ENCODE measurements at regions not wholly inside any gene's neighbourhood (a gene's known extent, or its start where the extent isn't known, plus 50 kb on each side); places are given as distances from the start of the nearest gene placed in this dataset.

DNA sequence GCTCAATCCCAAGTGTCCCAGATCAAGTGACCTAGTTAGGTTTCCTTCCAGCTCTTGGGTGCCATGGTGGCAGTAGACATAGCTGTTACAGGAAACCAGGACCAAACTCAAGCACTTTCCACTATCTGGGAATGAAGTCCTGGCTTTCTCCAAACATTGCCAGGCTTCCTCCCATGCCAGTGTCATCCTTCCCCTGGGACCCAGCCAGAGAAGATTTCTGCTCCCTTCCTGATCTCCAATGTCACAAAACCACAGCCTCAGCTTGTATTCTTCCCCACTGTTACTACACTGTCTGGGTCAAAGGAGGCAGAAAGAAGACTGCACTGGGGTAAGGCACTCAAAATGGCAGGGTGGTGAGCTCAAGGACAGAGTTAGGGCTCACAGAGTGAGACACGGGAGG, 347.1 kb downstream of the TNS1 start:
- DNase-seq (ENCODE audit: low read depth), result no peak

DNA sequence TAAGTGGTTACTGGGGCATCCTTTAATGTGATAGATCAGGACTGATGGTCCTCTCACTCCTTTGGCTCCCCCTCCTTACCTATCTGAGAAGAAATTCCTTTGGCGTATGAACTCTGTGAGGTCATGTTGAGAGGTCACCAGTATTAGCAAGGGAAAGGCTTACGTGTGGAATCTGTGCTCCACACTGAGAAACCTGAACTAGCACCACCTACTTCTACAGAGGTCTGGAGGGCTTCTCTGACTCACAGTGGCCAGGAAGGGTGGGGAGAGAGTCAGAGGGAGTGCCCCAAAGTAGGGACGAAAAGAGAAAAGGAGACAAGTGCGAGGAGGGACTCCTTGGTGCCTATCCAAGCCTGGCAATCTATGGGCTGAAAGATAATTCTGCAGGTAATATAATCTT, 348.6 kb downstream of the TNS1 start:
- DNase-seq (ENCODE audit: low read depth), result no peak

DNA sequence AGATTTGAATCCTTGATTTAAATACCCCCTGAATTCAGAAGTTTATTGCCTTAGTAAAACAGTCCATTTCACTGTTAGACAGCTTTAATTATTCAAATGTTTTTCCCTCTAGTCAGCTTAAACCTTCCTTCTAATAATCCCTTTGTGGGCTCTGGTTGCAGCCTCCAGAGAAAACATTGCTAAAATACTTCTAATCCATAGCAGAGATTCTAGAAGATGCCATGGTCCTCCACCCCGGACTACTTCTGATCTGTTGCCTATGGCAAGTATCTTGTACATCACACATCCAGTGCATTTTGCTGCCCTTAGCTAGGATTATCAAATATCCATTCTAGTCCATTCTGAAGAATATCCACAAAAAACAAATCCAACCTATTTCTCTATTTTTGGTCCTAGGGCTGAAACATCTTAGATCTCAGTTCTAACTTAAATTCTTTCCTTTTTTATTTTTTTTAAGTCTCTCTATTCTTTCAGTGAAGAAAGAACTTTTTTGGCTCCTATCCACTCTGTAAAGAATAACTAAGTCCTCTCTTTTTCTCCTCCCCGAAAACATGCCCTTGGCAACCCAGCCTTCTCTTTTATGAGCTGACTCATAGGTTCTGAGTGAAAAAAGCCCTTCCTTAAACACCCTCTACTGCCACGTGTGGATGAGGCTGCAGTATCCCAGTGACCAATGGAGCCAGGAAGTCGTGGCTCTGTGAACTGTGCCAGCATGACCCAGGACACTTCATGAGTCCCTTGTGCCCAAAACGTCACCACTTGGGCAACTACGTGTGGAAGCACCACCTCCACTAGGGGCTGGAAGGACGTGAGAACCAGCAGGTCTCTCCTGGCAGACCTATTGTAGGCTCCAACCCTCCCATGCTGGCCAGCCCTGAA, 349.8 kb downstream of the TNS1 start:
- peak; percentile 90 for DNase-seq (ENCODE audit: low read depth)

- DNase-seq (ENCODE audit: low read depth), result peak; percentile 68
Measured at GRCh38 chr2:217650716-217651360, 352.0 kb downstream of the TNS1 start.

DNA sequence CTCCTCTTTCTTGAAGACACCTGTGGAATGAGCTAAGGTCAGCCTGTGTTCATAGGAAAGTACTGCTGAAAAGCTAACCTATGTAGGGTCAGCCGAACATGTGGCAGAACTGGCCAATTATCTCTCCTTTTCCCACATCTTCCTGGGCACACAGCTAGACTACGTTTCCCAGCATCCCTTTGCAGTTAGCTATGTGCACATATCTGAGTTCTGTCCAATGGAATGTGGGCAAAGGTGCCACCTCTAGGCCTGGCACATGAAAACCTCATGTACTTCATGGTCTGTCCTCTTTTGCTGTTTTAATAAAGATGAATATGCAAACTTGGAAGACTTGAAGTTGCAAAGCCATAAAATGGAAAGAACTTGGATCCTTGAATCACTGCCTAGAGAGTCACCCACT, 352.6 kb downstream of the TNS1 start:
- no peak for DNase-seq (ENCODE audit: low read depth)

- no peak for DNase-seq (ENCODE audit: low read depth)
Measured at GRCh38 chr2:217647925-217648324, 354.9 kb downstream of the TNS1 start.

- DNase-seq (ENCODE audit: low read depth), result no peak
Measured at GRCh38 chr2:217647226-217647625, 355.6 kb downstream of the TNS1 start.

DNA sequence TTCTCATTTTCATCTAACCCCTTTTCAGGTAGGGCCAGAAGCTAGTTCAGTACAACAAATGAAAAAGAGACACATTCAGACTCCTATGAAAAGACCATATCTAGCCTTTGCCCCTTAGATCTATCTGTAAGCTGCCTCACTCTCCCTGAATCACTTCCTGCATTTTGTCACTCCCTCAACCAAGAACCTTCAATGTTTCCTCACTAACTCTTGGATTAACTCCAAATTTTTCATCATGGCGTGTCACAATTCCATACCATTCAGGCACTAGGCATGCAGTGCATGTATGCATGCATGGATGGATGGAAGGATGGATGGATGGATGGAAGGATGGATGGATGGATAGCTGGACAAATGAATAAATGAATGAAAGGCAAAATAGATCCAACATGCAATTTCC, 356.9 kb downstream of the TNS1 start:
- peak; percentile 50 for DNase-seq (ENCODE audit: low read depth)

- no peak for DNase-seq (ENCODE audit: low read depth)
Measured at GRCh38 chr2:217643789-217644301, 358.9 kb downstream of the TNS1 start.

- DNase-seq (ENCODE audit: low read depth), result no peak
Measured at GRCh38 chr2:217642944-217643343, 359.9 kb downstream of the TNS1 start.

GRCh38 chr2:217641960-217642359, 360.8 kb downstream of the TNS1 start:
- no peak for DNase-seq (ENCODE audit: low read depth)

- no peak for DNase-seq (ENCODE audit: low read depth)
Measured at GRCh38 chr2:217639481-217639880, 363.3 kb downstream of the TNS1 start.

GRCh38 chr2:217638533-217638932, 364.3 kb downstream of the TNS1 start:
- DNase-seq (ENCODE audit: low read depth), result no peak

- DNase-seq (ENCODE audit: low read depth), result no peak
Measured at GRCh38 chr2:217638031-217638430, 364.8 kb downstream of the TNS1 start.

DNA sequence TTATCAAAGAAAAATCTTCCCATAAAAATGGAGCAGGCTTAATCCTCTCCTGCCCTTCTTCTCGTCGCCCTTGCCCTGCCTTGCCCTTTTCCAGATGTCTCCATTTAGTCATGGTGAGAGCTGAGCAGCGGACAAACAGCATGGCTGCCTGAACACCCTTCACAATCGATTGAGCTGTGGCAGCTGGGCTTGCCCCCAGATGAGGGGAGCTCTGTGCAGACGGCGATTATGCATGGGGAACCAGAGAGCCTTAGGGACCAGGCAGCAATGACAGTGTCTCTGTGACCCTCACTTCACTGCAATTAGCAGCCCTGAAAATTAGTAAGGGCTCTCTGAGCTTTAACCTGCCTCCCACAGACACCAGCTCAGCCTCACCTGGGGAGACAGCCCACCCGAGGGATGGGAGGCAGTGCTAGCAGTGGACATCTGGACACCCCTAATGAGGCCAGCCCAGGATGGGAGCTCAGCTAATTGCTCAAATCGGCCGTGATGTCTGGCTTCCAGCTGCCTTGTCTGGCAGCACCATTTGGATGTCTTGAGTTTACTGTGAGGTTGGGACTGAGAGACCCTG, 365.7 kb downstream of the TNS1 start:
- no peak for DNase-seq (ENCODE audit: low read depth)

- no peak for DNase-seq (ENCODE audit: low read depth)
Measured at GRCh38 chr2:217636578-217636977, 366.2 kb downstream of the TNS1 start.

GRCh38 chr2:217634871-217635270, 367.9 kb downstream of the TNS1 start:
- DNase-seq (ENCODE audit: low read depth), result no peak

DNA sequence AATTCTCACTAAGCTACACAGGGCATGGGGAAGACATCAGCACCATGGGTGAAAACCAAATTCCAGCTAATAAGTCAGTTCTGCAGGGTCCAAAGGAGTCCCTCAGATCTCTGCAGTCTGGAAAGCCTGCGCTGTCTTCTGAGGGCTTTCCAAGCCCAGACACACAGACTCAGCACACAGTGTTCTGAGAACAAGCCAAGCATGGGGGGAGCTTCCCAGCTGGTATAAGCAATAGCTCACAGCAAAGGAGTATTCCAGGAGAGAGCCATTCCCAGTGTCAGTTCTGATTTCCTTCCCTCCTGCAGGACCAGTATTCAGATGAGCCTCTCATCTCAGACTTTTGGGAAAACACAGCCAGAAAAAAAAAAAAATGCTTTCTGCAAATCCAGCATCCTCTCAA, 370.8 kb downstream of the TNS1 start:
- no peak for DNase-seq (ENCODE audit: low read depth)

DNA sequence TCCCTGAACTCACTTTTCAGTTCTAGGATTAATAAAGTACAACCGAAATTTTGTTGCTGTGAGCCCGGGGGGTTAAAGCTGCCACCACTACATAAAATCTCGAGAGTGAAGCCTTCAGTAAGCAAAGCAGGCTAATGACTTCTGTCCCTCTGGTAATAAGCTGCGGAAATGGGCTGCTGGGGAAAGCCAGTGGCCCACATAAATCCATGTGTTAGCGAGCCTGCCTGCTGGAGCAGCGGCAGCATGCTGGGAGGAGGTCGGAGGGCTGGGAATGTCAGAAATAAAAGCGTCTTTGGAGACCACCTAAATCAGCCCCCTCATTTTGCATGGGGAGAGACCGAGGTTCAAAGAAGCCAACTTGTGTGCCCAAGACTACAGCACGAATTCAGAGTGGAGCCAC, 371.7 kb downstream of the TNS1 start:
- no peak for DNase-seq (ENCODE audit: low read depth)

GRCh38 chr2:217629347-217629746, 373.4 kb downstream of the TNS1 start:
- no peak for DNase-seq (ENCODE audit: low read depth)

DNA sequence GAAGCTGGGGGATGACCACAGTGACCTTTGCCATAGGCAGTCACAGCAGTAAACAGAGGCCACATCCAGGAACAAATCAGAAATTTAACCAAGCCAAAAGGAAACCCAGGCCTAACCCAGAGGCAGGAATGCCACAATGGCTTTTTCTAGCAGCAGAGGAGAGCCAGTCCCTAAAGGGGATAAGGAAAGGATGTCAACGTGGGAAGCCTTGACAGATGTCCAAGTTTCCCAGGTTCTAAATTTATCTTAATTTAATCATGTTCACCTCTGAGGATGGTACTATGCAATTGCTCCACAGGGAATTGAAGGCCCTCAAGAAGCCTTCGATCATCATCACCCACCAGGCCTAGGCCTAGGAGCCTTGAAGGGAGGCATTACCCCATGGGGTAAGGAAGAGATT, 374.7 kb downstream of the TNS1 start:
- DNase-seq (ENCODE audit: low read depth), result no peak

DNA sequence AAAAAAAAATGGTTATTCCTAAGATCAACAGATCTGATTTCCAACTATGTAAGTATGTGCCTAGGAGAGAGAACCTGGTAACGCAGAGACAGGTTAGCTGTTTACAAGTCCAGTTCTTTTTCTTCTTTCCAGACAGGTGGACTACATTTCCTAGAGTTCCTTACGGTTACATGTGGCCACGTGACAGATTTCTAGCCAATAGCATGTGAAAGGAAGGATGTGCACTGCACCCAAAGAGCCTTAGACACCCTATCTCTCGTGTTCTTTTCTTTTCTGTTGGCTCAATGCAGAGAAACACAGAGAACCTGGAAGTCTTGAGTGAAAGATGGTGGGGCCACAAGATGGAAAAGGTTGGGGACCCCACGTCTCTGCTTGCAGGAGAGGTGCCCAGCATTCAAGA, 375.9 kb downstream of the TNS1 start:
- DNase-seq (ENCODE audit: low read depth), result no peak

DNA sequence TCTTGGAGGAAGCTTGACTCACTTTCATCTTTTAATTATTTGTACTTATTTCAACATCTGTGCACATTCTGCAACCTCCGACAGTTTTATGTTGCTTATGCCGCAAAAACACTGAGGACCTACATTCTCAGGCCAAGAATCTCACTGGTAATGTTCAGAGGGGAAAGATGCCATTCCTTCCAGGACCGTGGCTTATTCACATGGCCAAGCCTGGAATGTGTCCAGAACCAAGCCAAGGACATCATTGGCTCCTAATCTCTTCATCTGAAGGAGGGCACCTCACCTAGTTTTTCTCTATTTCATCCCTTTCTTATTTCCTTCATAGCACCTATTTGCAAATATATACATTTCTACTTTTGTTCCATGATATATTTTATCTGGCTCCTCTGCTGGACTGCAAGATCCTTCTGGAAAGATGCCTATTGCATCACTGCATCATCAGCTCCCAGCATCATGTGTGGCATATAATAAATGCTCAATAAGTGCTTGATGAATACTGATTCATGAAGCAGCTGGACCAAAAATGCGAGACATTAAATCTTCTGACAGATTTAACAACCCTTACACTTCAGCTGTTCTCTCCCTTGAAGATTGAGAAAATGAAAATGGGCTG, 377.1 kb downstream of the TNS1 start:
- DNase-seq (ENCODE audit: low read depth), result peak; percentile 56
